HG03342 (cell line): ENCODE measurements at regions not wholly inside any gene's neighbourhood (a gene's known extent, or its start where the extent isn't known, plus 50 kb on each side); places are given as distances from the start of the nearest gene placed in this dataset.
"Not testable (repeated sequence)": the region's sequence is repeated elsewhere in the genome, so short reads cannot be mapped to it uniquely, and the experiment has no call there.

Experiments used
- ATAC-seq: cut with Tn5 transposase; IDR thresholded peaks from one replicate; pipeline ENCODE4 v1.9.1; 2021; ENCODE audit warnings: mild to moderate bottlenecking, moderate library complexity; ENCODE audit not compliant: unreplicated experiment

DNA sequence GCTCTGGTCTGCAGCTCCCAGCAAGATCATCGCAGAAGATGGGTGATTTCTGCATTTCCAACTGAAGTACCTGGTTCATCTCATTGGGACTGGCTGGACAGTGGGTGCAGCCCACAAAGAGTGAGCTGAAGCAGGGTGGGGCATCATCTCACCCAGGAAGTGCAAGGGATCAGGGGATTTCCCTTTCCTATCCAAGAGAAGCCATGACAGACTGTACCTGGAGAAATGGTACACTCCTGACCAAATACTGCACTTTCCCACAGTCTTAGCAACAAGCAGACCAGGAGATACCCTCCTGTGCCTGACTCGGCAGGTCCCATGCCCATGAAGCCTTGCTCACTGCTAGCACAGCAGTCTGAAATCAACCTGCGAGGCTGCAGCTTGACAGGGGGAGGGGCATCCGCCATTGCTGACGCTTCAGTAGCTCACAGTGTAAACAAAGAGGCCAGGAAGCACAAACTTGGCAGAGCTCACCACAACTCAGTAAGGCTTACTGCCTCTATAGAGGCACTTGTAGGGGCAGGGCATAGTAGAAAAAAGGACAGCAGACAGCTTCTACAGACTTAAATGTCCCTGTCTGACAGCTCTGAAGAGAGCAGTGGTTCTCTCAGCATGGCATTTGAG lies 60.5 kb downstream of the AREG start:
- ATAC-seq: not testable (repeated sequence)

DNA sequence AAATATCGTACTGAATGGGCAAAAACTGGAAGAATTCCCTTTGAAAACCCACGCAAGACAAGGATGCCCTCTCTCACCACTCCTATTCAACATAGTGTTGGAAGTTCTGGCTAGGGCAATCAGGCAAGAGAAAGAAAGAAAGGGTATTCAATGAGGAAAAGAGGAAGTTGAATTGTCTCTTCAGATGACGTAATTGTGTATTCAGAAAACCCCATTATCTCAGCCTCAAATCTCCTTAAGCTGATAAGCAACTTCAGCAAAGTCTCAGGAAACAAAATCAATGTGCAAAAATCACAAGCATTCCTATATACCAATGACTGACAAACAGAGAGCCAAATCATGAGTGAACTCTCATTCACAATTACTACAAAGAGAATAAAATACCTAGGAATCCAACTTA lies 64.4 kb downstream of the AREG start:
- ATAC-seq: not testable (repeated sequence)

GRCh38 chr4:74516303-74516702 lies 71.4 kb downstream of the AREG start:
- ATAC-seq: no peak

GRCh38 chr4:74517996-74518395 lies 73.1 kb downstream of the AREG start:
- no peak for ATAC-seq

DNA sequence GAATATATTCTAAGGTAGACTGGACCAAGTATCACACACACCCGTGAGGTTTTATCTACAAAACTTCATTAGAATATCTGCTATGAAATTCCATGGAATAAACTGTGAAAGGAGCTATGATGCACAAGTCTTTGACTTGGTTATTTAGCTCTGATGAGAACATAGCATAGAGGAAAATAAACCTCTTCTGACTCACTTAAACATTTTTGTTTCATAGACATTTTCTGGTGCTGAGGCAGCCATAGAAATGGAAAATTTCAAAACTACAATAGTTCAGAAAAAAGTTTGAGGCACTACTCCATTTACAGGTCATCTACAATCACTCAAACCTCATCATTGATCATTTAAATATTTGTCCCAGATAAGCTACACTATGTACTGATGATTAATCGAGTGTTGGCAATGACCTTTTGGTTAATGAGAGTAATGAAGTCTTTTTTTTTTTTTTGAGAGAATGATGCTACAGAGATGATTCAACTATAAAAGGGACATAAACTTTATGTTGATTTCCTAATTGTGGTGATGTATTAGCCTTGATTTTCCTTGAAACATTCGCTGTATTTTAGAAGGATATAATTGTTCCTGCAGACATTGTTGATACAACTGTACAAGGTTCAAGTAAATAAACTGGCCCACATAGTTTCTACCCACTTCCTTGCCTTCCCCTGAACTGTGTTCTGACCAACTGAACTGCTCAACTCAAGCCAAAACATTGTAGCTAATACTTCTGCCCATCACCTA lies 77.5 kb downstream of the AREG start:
- no peak for ATAC-seq

- ATAC-seq: no peak
Observed at GRCh38 chr4:74523096-74523495, 78.2 kb downstream of the AREG start.

GRCh38 chr4:74524985-74525384 lies 80.0 kb downstream of the AREG start:
- no peak for ATAC-seq

- ATAC-seq: no peak
Observed at GRCh38 chr4:74527049-74527448, 82.1 kb downstream of the AREG start.

- no peak for ATAC-seq
Observed at GRCh38 chr4:74528178-74528577, 83.2 kb downstream of the AREG start.

- no peak for ATAC-seq
Observed at GRCh38 chr4:74529284-74530041, 84.5 kb downstream of the AREG start.

DNA sequence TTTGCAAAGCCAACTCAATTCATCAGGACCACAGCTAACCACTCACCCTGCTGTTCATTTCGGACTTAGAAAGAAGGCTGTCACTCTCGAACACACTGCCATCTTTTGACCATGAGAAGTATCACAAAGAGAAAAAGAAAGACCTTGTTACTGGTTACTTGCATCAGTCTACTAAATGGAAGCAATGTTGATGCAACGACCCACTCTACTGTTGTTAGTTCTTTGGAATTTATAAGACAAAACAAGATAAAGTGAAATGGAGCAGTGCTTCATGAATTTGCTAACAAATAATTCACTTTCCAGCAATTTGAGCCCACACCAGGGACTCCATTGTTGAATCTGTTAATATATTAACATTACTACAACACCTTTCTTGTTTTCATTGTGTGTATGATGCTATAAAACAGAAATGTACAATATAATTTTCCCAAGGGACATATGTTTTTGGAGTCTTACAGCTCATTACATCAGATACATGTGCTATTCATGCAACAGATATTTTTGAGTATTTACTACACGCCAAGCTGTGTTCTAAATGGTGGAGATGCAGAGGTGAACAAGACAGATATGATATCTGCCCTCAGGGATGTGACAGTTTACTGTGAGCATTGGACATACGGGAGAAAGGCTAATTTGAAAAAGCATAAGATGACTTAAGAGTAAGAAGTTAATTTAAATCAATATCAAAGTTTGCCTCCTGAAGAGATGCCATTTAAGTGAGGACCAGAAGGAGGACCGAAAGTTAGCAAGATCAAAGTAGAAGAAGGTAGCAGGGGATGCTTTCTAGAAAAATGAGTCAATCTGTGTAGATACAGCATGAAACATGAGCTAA lies 87.2 kb downstream of the AREG start:
- ATAC-seq: peak; percentile 90

DNA sequence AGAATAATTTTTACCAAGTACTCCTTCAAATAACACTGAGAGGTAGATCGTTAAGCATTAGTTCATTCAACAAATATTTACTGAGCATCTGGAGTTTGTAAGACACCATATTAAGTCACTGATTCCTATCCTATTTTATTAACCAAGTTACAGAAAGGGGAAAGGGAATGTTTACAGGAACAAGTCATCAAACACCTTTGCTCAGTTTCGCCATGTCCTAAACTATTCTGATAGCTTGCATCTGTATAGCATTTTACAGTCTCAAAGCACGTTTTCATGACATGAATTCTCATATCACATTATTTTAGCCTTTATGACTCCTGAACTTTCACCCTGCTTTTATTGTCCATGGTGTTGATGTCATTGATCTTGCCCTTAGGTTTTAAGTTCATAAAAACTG lies 89.2 kb downstream of the AREG start:
- no peak for ATAC-seq

GRCh38 chr4:74534936-74535335 lies 90.0 kb downstream of the AREG start:
- no peak for ATAC-seq

GRCh38 chr4:74535512-74535911 lies 90.6 kb downstream of the AREG start:
- ATAC-seq: no peak

- ATAC-seq: no peak
Observed at GRCh38 chr4:74536557-74536956, 91.6 kb downstream of the AREG start.

GRCh38 chr4:74537459-74537858 lies 92.5 kb downstream of the AREG start:
- ATAC-seq: no peak

DNA sequence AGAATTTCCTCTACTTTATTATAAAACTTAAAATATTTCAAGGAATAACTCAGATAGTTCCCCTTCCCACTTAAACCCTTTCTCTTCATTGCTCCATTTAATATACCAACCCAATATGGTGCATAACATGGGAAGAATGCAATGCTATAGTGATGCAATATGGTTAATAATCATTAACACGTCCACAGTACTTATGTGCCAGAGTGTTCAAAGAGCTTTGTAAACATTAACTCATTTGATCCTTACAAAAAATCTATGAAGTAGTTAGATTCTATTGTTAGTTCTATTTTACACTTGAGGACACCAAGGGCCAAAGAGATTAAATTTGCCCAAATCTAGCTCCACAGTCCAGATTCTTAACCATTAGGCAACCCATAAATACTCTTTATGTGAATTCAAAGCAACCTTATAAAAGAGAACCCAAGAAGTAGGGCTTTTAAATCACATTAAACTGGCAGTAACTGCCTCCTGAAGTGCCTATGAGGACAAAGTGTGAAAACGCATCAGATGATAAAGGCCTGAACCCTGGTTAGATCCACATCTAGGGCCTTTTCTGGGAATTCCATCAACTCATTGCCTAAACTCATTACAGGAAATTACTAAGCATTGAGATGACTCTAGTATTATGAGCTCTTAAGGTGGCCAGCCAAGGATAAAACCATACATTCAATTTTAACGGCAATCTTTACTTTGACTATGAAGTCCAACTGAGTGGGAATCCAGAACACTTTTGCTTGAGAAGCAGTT lies 94.3 kb downstream of the AREG start:
- no peak for ATAC-seq

DNA sequence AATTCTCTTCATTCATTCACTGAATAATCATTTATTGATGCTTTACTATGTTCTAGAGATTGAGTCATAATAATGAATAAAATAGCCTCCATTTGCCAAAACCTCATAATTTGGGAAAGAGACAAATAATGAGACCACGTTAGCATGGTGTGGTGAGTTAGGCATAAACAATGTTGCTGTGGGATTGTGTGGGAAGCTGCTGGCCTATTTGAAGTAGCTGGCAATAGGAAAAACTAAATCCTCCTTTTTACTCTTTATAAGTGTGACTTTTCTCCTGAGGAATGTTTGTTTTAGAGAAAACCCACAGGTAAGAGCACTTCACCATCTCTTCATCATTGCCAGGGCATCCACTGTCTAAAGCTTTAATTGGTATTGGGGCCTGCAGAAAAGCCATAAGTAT lies 95.3 kb downstream of the AREG start:
- no peak for ATAC-seq

DNA sequence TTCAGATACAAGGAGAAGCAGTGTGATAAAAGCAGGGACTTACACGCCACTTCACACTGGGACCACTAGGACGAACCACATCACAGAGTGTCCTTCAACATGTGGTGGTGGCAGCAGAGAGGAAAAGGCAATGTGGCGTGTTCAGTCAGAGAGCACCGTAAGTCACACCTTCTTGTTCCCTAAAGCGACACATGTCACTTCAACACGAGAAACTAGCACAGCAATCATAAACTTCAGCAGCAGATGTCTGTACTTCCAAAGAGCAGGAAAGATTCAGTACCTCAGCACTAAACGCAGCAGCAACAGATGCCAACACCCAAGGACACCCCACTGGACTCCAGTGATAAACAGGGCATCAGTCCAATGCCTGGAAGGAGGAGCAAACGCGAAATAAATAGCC lies 96.7 kb downstream of the AREG start:
- no peak for ATAC-seq

DNA sequence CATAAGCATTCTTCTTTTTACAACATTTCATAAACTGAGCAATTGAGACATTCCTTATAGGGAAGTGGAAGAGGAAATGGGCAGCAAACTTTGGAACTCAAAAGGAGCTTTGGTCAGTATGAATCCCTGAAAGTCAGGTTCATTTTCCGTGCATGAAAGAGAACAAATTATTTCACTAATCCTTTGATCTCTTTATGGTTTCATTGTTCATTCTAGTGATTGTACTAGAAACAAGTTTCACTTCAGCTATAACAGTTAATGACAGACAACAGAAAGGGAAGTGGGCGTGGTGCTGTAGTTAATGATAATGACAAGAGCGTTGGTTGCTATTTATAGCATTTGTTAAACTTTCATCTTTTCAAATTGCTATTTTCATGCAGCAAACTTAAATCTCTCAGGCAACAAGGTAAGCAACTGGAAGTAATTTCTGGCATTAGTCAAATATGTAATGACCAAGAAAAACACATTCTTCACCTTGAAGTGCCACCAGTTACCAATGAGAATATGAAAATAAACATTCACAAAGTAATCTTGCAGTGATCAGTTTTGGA lies 98.4 kb downstream of the AREG start:
- peak; percentile 87 for ATAC-seq
